ENCODE measurements at regions not wholly inside any gene's neighbourhood (a gene's known extent, or its start where the extent isn't known, plus 50 kb on each side); places are given as distances from the start of the nearest gene placed in this dataset.

- dilution Hi-C loops (cut with MboI; ENCODE audit: extremely low pct_ligation_motif_present, low sequenced_read_pairs) = no loop called here
- intact Hi-C loops (cut with micrococcal nuclease) = no loop called here
- no peak overlapping the region for H3K9ac ChIP-seq (replicated peaks; ENCODE audit: extremely low read depth, insufficient read depth, low read length)
- no peaks in the 10 kb centered on the region for H4K20me1 ChIP-seq (replicated peaks; ENCODE audit: control insufficient read depth, extremely low read depth, insufficient read depth, low read length)
- FAIRE-seq (no peak), DNase-seq (ENCODE audit: low read depth, low spot score) (no peak)
- H3K4me3 ChIP-seq (replicated peaks in 1 of 3; ENCODE audit: insufficient read depth in 1 of 3, low read depth in 1 of 3, low read length in 3 of 3) = no peak overlapping the region
- H3K27me3 ChIP-seq (ENCODE audit: control insufficient read depth in 2 of 2, insufficient read depth in 2 of 2, low read length in 2 of 2) = no peaks in the 10 kb centered on the region
- H2AFZ ChIP-seq (ENCODE audit: low read depth, low read length) = no peak overlapping the region
- ChIA-PET CTCF (no interaction called here), POLR2A (no interaction called here)
- no peak overlapping the region for H3K4me2 ChIP-seq (ENCODE audit: insufficient read depth, low read length)
- H3K9me1 ChIP-seq (replicated peaks; ENCODE audit: control insufficient read depth, extremely low read depth, insufficient read depth, low read length) = no peaks in the 10 kb centered on the region
- no peaks in the 10 kb centered on the region for H3K9me3 ChIP-seq (replicated peaks; ENCODE audit: control insufficient read depth, insufficient read depth, low read length)
- no peaks in the 10 kb centered on the region for H3K79me2 ChIP-seq (ENCODE audit: control insufficient read depth, insufficient read depth, low read length)
- H3K36me3 ChIP-seq (ENCODE audit: control insufficient read depth in 2 of 2, extremely low read depth in 1 of 2, insufficient read depth in 2 of 2, low read length in 2 of 2) = no peaks in the 10 kb centered on the region
- no peaks in the 10 kb centered on the region for H3K4me1 ChIP-seq (ENCODE audit: control insufficient read depth, extremely low read depth, insufficient read depth, low read length)
- TF ChIP-seq POLR2AphosphoS5 (IDR thresholded peaks at IDR 0.05; ENCODE audit: insufficient read depth, low read depth, low read length) (no peak), EZH2 (IDR thresholded peaks at IDR 0.05; ENCODE audit: borderline replicate concordance, low read depth, low read length, severe bottlenecking) (no peak), MAX (IDR thresholded peaks at IDR 0.05; ENCODE audit: insufficient read depth, insufficient read length) (no peak), MYC (IDR thresholded peaks at IDR 0.05; ENCODE audit: low read depth, low read length) (no peak), FOS (IDR thresholded peaks at IDR 0.05; ENCODE audit: borderline replicate concordance, insufficient read depth, low read length) (no peak), GATA2 (IDR thresholded peaks at IDR 0.05; ENCODE audit: insufficient read depth, insufficient read length, low read depth, low read length) (no peak), JUN (IDR thresholded peaks at IDR 0.05; ENCODE audit: borderline replicate concordance, insufficient read depth, insufficient read length, low read depth) (no peak), POLR2A (IDR thresholded peaks at IDR 0.05; ENCODE audit: low read depth, low read length) (no peak), CTCF (IDR thresholded peaks at IDR 0.05; ENCODE audit: extremely low read depth in 1 of 2, insufficient read depth in 1 of 2, low read depth in 1 of 2, low read length in 2 of 2) (no peak)
- no peak overlapping the region for H3K27ac ChIP-seq (ENCODE audit: insufficient read depth, low read depth, low read length)
- no TSS peak for BruUV-seq (replicated peaks)
Measured at GRCh38 chr3:78507196-78507984, 1260.4 kb downstream of the ROBO1 start.

Data from endothelial cell of umbilical vein (primary cell).